Stimulated activated CD4-positive, alpha-beta T cell treated with anti-CD3 and anti-CD28 coated beads, Interleukin-12 subunit alpha, Interleukin-12 subunit beta, amount 100 ng/mL, for 4 hours (primary cell): ENCODE measurements at regions not wholly inside any gene's neighbourhood (a gene's known extent, or its start where the extent isn't known, plus 50 kb on each side); places are given as distances from the start of the nearest gene placed in this dataset.

Source experiments
- DNase-seq: peaks from one replicate; pipeline ENCODE4 v3.0.0-alpha.2; 2020

DNA sequence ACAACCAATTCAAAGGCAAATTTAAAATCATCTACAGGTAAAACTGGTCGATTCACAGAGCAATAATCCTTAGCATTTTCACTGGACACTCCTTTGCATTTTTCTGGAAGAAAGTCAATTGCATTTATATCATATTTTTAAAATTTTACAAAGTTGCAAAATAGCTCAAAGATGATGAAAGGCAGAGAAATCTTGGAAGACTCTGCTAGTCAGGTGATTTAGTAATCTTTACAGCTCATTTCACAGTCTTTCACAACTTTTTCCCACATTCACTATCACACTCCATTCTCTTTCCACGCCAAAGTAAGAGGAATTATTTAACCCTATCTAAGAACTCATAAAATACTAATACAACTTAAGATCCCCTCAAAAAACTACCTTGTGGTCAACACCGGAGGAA, 1063.8 kb downstream of the EFNB2 start:
- no peak for DNase-seq

DNA sequence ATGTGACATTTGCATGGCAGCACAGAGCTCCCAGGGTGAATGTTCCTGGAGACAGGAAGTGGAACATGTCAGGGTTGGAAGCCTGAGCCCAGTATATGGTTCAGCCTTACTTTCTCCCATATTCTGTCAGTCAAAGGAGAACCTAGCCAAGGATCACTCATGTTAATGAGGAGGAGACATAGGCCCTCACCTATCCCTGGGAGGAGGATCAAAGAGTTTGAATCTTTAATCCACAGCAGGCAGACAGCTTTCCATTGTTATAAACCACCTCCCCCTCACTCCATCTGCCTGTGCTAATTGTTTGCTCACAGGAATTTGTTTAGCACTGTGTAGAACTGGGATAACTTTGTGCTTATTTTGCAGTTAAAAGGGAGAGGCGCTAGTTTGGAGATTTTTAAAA, 1069.1 kb downstream of the EFNB2 start:
- DNase-seq, result no peak

DNA sequence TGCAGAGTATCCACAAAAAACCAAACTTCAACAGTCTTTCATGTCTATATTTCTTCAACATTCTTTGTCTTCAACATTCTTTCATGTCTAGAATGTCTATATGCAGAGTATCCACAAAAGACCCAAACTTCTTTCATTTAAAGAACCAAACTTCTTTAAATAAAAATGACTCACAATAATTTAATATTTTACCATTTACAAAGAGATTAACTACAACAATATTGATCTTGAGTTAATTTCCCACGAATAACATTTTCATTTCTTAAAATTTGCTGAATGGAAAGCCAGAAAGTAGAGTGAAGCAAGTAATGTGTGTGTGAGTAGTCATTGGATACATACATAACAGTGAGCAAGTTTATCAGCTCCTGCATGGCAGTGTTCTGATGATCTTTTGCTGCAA, 1069.7 kb downstream of the EFNB2 start, which contains the start of gene DAOA:
TSS of gene DAOA (plus strand) at position 301 of the 400 bp plus-strand sequence.
- no peak for DNase-seq

DNA sequence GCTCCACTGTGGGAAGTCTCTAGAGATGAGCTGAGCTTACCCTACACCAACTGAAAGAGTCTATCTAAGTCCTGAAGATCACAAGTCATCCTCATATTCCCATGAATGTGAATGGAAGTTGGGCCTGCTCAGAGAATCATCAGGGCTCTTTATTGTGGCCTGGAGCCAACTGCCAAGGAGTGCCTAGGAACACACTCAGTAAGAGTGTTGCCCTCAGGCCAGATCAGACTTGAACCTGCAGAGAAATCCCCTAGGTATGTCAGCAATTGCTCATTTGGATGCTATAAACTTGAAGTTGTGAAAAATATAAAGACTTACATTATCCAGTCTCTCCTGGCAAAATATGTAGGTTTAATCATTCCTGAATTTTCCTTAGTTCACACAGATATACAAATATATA, 1070.2 kb downstream of the EFNB2 start:
- DNase-seq, result no peak

DNA sequence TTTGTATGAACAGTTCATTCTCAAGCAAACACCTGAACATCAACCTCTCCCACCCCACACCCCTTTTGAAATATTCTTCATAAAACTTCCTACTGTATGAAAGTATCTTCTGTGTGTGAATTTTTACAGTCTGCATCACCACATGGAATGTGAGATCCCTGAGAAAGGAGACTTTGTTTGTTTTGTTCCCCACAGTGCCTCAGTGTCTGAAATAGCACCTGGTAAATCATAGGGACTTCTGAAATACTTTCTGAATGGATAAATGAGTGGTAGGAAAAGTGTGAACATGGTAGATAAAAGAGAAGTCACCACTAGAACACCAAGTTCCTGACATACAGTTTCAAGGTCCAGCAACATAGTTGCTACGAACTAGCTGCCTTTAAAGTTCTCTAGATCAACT, 1071.2 kb downstream of the EFNB2 start:
- DNase-seq, result no peak

DNA sequence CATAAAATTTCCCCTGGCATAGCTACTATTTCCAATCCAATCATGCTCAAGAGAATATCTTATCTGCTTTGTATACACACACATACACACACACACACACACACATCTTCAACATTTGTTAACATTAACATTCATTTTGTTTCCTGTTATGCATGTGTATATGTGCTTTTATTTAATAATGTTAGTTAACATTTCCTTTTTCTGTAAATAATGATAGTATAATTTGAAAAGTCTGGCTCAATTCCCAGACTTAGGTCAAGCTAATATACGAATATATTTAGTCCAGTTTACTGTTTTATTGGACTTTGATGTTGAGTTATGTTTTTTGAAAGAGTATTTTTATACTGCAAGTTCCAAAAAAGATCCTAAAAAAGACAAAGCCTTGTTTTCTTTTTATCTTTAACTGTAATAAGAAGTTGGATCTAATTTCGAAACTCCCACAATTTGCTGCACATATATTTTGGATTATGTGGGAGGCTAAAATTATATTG, 1072.4 kb downstream of the EFNB2 start:
- no peak for DNase-seq

DNA sequence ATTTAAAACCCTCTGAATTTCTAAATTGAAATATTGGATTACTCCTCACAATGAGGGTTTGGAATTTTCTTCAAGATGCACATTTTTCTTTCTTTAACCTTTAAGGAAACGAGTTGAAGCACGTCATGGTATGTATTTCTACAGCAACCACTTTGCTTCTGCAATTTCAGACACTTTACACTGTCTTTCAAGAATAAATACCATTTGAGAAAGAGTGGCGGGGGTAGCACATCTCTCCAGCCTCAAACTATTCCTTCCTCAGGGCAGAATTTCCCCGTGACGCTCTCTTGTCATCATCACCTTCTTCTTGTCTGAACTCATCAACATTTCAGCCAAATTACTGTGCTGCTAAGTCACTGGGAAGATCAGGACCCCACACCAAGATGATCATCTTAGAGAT, 1073.4 kb downstream of the EFNB2 start:
- DNase-seq, result no peak

DNA sequence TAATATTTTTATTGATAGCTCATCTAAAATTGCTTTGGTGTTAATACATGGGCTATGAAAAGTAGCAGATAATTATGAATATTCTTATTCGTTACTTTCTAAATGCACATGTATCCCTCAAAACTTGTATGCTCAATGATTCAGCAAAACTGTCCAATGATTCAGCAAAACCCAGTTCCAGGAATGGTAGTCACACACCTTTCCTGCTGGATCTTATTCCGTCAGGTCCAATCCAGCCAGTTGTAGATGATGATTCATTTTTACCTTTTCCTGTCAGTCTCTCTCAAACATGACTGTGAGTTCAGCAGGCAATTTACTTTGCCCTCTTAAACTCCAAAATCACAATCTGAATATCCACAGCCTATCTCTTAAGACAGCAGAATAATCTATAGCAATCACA, 1082.6 kb downstream of the EFNB2 start:
- no peak for DNase-seq

DNA sequence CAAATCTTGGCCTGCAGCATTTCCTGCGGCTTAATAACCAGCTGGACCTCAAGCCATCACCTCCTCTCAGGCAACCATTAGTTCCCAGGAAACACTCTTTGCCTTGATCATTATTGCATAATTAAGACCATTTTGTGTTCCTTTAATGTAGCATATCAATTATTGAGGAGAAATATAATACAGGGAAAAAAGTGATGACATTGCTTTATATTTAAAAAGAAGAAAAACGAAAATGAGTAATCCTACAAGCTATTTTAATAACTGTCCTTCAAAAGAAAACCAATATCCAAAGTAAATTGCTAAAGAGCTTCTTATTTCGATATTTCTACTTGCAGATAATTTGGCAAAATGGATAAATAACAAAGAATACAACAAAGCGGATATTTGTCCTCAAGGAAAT, 1084.7 kb downstream of the EFNB2 start:
- DNase-seq, result no peak

DNA sequence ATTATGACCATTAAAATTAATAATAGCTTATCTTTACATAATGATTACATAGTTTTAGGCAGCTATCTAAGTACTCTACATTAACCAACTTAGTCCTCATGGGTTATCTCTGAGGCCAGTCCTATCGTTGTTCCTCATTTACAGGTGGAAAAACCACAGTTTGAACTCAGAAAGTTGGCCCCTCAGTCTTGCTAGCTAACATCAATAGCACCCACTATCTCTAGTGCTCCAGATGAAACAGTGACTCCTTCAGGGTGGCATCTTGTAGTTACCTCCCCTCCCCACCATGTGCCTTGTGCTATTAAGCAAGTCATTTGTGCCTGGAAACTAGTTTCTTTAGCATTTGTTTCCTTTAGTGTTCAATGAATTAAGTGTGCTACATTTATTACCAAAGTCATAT, 1086.7 kb downstream of the EFNB2 start:
- DNase-seq, result no peak

DNA sequence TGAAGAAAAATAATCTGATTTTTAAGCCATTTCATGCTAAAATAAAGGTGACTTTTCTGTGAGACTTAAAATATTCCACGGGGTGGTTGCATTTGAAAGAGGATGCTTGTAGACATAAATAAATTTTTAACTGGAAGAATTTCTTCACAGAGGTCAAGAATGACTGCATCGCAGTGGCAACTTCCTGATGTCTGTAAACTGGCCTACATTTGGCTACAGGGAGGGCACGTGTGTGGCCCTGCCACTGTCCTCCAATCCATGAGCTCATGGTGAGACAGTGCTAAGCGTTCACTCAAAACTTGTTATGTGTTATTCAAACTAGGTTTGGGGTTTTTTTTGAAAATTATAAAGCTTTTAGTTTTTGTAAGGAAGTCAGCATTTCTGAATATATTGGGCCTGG, 1089.3 kb downstream of the EFNB2 start:
- DNase-seq, result no peak

DNA sequence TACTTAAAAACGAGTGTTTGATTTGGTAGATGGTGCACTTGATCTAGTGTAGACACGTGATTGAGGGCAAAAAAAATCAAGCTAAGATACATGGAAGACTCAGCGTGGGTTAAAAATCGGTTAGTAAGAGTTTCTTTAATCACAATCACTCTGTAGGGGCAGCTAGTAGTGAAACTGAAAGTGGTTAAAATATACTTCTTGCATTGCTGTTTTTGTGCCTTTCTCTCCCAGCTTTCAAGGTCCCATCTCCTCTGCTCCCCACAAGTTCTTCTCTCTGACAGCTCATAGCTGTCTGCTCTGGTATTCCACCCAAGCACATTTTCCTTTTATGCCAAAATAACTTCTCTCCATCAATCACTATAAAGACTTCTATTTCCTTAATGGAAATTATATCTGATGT, 1089.7 kb downstream of the EFNB2 start:
- DNase-seq, result no peak

DNA sequence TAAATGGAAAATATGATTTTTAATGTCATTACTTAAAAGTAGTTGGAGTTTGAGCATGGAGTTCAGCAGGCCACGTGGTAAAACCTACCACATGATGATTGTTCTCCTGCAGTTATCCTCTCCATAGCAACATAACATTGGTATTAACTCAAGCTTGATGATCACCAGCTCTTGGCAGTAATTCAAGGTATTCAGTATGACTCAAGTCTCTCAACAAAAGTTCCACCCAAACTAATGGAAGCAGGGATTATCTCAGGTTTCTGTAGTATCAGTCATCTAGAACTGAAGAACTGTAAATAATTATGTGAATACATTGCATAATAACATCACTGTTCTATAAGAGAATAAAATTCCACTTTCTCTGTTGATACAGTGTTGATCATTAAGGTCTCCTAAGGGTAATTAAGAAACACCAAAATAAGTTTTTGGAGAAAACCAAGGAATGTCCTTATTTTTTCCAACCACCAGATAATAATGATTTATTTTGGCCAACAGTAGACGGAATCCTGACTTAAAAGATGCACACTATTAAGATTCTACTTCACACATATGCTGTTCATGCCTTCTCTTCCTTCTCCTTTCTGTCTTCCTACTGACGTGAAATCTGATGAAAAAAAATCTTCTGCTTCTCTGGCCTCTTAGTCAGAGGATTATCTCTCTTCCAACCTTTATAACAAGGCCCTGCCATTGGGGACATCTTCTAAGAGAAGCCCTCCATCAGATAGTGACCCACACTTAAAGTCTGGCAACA, 1092.3 kb downstream of the EFNB2 start:
- DNase-seq, result no peak

DNA sequence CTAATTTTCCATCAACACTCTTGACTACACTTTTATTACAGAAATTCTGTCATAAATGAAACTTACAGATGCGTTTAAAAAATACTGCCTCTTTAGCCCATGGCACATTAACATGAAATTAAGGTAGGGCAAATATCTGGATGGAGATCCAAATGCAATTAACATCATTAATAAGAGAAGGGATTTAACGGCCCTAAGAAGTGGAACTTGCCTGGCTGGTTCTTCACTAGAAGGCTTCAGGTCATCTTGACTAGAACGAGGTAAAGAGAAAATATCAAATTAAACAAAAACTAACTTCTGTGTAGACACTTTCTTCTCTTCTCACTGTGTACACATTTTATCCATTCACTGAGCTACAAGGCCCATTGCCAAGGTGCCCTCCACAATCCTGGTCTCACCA, 1093.4 kb downstream of the EFNB2 start:
- DNase-seq, result no peak

DNA sequence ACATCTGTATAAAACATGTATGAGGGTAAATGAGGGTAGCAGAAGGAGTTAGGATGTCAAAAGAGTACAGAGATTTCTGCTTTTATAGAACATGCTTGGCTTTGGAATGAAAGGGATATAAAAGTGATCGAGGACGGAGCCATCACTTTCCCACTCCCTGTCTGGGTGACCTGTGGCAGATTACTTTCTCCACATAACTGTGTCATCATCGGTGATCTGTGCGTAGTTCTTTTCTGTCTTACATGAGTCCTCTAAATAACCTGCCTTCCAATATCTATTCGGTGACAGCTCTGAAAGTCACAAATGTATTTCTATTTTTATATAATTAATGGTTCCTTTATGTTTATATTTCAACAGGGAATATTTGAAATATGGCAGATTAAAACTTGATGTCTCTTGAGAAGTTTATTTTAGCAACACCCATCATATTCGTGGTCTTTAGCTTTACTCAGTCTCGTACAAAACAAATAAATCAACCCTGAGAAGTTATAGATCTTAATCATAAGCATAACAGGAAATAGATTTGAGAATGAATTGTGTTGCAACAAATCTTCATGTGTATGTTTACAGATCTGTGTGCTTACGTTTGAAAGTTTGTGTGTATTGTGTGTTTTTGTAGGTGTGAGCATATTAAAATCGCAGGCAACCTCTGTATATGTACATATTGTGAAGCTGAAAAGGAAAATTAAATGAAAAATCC, 1094.3 kb downstream of the EFNB2 start:
- no peak for DNase-seq

DNA sequence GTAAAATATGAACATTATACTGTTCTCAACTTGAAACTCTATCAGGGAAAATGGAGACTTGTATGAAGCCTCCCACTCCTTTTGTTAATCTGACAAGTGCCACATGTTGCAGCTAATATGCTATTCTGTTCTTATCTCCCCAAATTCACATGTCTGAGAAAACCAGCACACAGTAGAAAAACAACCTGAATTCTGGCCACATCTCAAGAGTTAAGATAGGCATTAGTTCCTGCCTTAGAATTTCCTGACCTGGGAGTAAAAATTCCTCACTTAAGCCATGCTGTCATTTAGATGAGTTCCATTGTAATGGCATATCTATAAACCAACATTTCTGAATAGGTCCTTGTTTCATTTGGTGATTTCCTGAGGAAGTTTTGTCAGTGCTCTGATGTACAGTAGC, 1098.5 kb downstream of the EFNB2 start:
- no peak for DNase-seq

DNA sequence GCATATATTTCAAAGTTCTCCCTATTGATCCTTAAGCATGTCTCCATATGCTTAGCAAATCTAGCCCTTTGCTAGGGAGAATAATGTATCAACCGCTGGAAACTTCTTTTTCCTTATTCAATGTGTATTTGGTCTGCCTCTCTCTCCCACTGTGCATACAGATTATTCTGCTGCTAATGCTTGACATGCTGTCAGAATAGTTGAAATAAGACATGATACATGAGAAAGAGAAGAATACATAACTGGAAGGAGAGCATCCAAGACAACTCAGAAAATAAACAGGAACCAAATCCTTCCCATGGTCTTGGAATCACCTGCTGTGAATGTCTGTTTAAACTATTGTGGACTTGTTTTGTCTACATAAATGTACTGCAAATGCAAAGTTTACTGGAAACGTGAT, 1103.0 kb downstream of the EFNB2 start:
- DNase-seq, result no peak

DNA sequence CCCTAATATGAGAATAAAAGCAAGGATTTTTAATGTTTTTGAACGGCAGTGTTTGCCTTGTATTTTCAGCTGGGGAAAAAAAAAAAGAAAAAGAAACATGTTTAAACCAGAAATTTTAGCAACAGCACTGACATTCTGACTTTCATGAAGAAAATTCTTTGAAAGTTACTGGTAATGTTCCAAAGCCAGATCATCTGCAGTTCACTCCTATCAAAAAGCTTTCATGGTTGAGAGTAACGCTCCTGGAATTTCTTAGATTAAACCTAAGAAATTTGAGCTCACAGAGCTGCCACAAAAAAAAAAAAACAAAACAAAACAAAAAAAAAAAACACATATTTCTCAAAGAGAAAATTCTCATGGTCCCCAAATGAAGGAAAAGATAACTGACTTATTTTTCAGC, 1106.7 kb downstream of the EFNB2 start:
- DNase-seq, result no peak

DNA sequence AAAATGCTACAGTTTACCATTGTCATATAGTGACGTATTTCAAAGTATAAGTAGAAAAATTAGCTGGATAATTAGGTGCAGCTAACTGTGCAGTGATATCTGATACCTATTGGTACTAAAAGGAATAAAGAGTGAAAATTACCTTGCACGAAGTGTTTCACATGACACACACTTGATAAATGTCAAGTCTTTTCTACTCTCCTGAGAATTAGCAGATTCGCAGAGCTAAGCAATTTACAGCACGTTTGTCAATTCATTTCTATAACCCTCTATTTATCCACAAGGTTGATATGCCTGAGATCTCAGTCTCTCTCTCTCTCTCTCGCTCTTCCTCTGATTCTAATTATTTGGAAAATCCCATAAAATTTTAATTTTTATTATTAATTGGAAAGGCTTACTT, 1109.0 kb downstream of the EFNB2 start:
- DNase-seq, result no peak

DNA sequence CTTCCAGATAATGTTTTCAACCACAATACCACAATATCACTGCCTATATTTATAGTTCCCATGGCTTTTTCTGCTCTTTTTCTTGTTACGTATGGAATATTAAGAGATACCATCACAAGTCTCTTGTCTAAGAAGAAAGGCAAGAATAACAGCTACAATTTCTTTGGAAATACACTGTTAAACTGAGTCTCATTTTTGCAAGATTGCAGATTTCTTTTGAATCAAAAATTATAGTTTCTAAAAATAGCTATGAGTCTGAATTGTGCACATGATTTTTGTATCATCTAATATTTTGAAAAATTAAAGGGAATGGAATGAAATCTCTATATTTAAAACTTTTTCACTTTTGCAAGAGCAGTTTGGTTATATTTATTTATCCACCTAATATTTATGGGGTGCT, 1120.8 kb downstream of the EFNB2 start:
- DNase-seq, result no peak

DNA sequence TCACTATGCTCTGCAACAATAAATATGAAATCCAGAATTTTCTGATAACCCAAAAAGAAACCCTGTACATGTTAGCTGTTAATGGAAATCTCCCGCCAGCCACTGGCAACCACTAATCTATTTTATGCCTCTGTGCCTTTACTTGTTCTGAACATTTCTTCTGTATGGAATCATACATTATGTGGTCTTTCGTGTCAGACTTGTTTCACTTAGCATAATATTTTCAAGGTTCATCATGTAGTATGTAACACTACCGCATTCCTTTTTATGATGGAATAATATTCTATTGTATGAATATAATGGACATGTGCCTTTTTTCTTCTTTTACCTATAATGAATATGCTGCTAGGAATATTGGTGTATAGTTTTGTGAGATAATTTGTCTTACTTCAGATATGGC, 1123.3 kb downstream of the EFNB2 start:
- no peak for DNase-seq

DNA sequence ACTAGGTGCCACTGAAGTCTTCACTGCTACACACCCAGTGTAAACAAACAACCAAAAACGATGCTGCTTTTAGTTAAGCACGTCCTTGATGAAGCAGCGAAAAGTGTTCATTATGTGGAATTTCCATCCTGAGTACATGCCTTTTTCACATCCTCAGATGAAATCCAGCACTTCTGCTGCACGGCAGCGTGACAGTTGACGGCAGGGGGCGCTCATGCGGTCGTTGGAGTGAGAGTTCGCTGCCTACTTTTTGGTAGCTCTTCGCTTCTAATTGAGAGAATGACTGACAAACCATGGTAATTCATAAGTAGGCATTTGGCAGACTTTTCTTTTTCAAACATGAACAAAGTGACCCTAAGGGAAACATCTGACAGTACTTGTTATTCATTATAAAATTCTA, 1124.9 kb downstream of the EFNB2 start:
- DNase-seq, result peak; percentile 17

DNA sequence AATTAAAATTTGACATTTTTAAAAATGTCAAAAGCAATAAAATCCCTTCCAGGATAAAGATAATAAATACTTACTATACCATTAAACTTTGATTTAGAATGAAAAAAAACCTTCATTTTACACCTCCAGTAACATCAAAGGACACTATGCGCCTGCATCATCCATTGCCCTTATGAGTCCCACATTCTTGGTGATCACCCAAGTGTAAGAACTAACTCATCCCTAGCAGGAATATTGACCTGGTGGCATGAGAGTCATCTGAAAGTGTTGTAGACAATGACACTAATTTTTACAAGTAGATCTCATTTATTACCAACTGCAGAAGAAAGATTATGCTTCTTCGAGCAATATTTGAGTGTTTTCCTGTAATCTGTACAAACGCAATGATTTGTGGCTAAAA, 1128.9 kb downstream of the EFNB2 start:
- DNase-seq, result no peak

DNA sequence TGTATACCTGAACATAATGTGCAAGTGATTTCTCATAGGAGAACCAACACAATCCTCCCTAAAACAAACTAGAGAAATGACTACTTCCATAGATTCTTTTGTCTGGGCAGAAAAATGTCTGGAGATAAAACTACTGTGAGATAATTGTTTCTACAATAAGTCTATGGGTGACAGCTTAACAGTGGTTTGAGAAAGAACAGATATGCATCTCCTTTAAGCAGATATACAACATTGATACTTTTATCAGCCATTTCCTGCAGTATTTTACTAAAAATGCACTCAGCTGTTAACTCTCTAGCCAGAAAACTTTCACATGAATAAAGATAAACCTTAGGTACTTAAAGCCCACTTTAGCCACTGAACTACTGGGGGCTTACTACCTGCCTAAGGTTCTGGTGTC, 1132.4 kb downstream of the EFNB2 start:
- no peak for DNase-seq

DNA sequence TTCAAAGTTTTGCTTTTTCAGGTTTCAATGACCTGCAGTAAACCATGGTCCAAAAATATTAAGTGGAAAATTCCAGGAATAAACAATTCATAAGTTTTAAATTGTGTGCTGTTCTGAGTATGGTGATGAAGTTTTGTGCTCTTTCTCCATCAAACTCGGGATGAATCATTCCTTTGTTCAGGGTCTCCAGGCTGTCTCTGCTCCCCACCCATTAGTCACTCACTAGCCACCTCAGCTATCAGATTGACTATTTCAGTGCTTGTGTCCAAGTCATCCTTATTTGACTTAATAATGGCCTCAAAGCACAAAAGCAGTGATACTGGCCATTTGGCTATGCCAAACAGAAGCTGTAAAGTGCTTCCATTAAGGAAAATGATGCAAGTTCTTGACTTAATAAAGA, 1140.4 kb downstream of the EFNB2 start:
- no peak for DNase-seq
